ENCODE measurements at regions not wholly inside any gene's neighbourhood (a gene's known extent, or its start where the extent isn't known, plus 50 kb on each side); places are given as distances from the start of the nearest gene placed in this dataset.
"Not testable (repeated sequence)": the region's sequence is repeated elsewhere in the genome, so short reads cannot be mapped to it uniquely, and the experiment has no call there.

GRCh38 chr15:34528055-34528754 is 55.2 kb downstream of the GOLGA8B start:
- not testable (repeated sequence) for DNase-seq

- DNase-seq, result not testable (repeated sequence)
These were observed 55.8 kb downstream of the GOLGA8B start for GRCh38 chr15:34527641-34528040.

- DNase-seq, result not testable (repeated sequence)
These were observed 59.6 kb downstream of the GOLGA8B start for GRCh38 chr15:34523849-34524248.

- DNase-seq, result not testable (repeated sequence)
These were observed 60.9 kb downstream of the GOLGA8B start for GRCh38 chr15:34522601-34523000.

GRCh38 chr15:34521802-34522485 is 61.5 kb downstream of the GOLGA8B start:
- not testable (repeated sequence) for DNase-seq

GRCh38 chr15:34520566-34520965 is 62.9 kb downstream of the GOLGA8B start:
- no peak for DNase-seq

- not testable (repeated sequence) for DNase-seq
These were observed 63.4 kb downstream of the GOLGA8B start for GRCh38 chr15:34520010-34520409.

GRCh38 chr15:34514251-34514670 is 69.2 kb downstream of the GOLGA8B start:
- peak; percentile 53 for DNase-seq

GRCh38 chr15:34512628-34513027 is 70.8 kb downstream of the GOLGA8B start:
- no peak for DNase-seq

- DNase-seq, result no peak
These were observed 63.5 kb upstream of the GOLGA8A start for GRCh38 chr15:34501131-34501530.

- DNase-seq, result no peak
These were observed 58.8 kb upstream of the GOLGA8A start for GRCh38 chr15:34496207-34496995.

GRCh38 chr15:34495707-34496106 is 58.1 kb upstream of the GOLGA8A start:
- DNase-seq, result not testable (repeated sequence)

GRCh38 chr15:34494084-34494399 is 56.4 kb upstream of the GOLGA8A start:
- DNase-seq, result no peak

- no peak for DNase-seq
These were observed 55.4 kb upstream of the GOLGA8A start for GRCh38 chr15:34493001-34493400.

- DNase-seq, result not testable (repeated sequence)
These were observed 53.9 kb upstream of the GOLGA8A start for GRCh38 chr15:34491488-34491887.

- no peak for DNase-seq
These were observed 53.0 kb upstream of the GOLGA8A start for GRCh38 chr15:34490417-34491193.

- DNase-seq, result not testable (repeated sequence)
These were observed 51.7 kb upstream of the GOLGA8A start for GRCh38 chr15:34488973-34489959.

Data from hematopoietic multipotent progenitor cell treated with erythropoietin and hydrocortisone succinate and interleukin-3 and kit ligand, for 6 days (in vitro differentiated cells).